Liver (tissue), 3 donors: ENCODE measurements at regions not wholly inside any gene's neighbourhood (a gene's known extent, or its start where the extent isn't known, plus 50 kb on each side); places are given as distances from the start of the nearest gene placed in this dataset.

Experiments
- ATF3 ChIP-seq: IDR thresholded peaks from 2 replicates; pipeline ENCODE4 v1.6.1; 2016; ENCODE audit warnings: antibody characterized with exemption
- CTCF ChIP-seq: fragments of 150-350 bp; IDR thresholded peaks from 2 replicates; pipeline ENCODE4 v1.5.1; 2017; ENCODE audit warnings: improper control_type of control experiment, low read depth, low read length; ENCODE audit not compliant: missing input control
- donor health status: healthy.
- donor health status: healthy.

- no peak for TF ChIP-seq CTCF
- no peak for TF ChIP-seq ATF3
Observed at GRCh38 chr7:79952399-79952798, 182.2 kb upstream of the GNAI1 start.
